Activated B cell treated with CpG ODN at 0.5 μM for 24 hours (primary cell): ENCODE measurements at regions not wholly inside any gene's neighbourhood (a gene's known extent, or its start where the extent isn't known, plus 50 kb on each side); places are given as distances from the start of the nearest gene placed in this dataset.

Source experiments
- ATAC-seq: fragments of 200-7000 bp; cut with Tn5 transposase; one replicate; pipeline ENCODE4 v1.10.0; 2021; ENCODE audit warnings: low read depth, mild to moderate bottlenecking, moderate library complexity
- CTCF ChIA-PET: fragments of 350-600 bp; sonication (Branson Sonifier 250); formaldehyde crosslinking; loops from one replicate; lab custom pipeline; 2021; ENCODE audit warnings: antibody characterized with exemption; lab: Charles Lee
- POLR2A ChIA-PET: fragments of 350-600 bp; sonication (Branson Sonifier 250); formaldehyde crosslinking; loops from one replicate; lab custom pipeline; 2021; ENCODE audit warnings: antibody characterized with exemption; lab: Charles Lee
- DNase-seq: peaks from one replicate; pipeline ENCODE4 v3.0.0; 2022
- H3K27ac Mint-ChIP-seq: one replicate; pipeline ENCODE4 v1.8.0; 2020; ENCODE audit warnings: mixed read lengths
- H3K27me3 Mint-ChIP-seq: one replicate; pipeline ENCODE4 v1.8.0; 2021; ENCODE audit warnings: mixed read lengths
- H3K36me3 Mint-ChIP-seq: one replicate; pipeline ENCODE4 v1.8.0; 2021; ENCODE audit warnings: low read depth, mixed read lengths
- H3K4me1 Mint-ChIP-seq: one replicate; pipeline ENCODE4 v1.8.0; 2021; ENCODE audit warnings: mixed read lengths
- H3K4me3 Mint-ChIP-seq: one replicate; pipeline ENCODE4 v1.8.0; 2020; ENCODE audit warnings: mild to moderate bottlenecking, mixed read lengths
- H3K9me3 Mint-ChIP-seq: one replicate; pipeline ENCODE4 v1.8.0; 2020; ENCODE audit warnings: mixed read lengths
- intact Hi-C: fragments of 100-400 bp; cut with micrococcal nuclease; formaldehyde crosslinking; loops from one replicate; pipeline ENCODE4 v1.15.1; 2024
- TF ChIP-seq, protein P1 (sequence below): fragments of 200-600 bp; IDR thresholded peaks from one replicate; pipeline ENCODE4 v1.8.0; 2022; ENCODE audit warnings: antibody characterized with exemption, mild to moderate bottlenecking

DNA sequence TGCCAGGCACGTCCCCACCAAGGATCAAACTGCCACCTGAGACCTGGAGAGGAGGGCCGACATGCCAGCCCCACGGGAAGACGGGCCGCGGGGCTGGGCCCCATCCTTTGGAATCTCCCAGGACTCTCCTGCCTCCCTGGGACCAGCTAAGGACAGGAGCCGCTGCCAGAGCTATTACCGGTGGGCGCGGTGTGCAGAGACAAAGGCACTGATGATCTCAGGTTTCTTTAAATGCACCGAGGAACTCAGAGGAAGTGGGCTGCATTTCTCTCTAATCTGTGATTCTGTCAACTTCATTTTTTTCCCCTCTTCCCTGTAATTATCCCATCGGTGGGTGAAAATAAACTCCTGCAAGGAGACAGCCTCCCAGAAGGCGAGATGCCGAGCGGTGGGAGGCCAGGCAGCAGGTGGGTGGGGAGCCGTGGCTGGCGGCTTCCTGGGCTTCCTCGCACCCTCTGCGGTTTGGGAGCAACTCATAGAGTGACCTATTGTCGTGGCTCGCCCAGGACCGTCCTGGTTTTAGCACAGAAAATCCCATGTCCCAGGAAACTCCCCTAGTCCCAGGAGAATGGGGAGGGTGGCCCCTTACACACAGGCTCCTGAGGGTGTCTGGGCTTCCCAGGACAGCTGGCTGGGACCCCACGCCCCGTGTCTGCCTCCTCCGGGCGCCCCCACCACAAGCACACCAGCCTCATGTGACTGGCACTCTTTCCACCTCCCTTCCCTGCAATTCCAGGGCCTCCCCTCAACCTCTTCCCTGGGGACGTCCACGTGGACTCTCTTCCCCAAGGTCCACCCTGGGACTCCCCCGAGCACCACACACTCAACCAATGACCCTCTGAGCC is 62.3 kb upstream of the ADRA2C start:
- DNase-seq (no peak), ATAC-seq (no peak)
- intact Hi-C loops, result no loop called here
- CTCF ChIA-PET, result no interaction called here
- POLR2A ChIA-PET, result no interaction called here
- Mint-ChIP-seq H3K27ac (no peak overlapping the region), H3K27me3 (peaks cover 11% of the 10 kb centered on the region), H3K4me1 (no peaks in the 10 kb centered on the region), H3K36me3 (no peaks in the 10 kb centered on the region), H3K9me3 (no peaks in the 10 kb centered on the region), H3K4me3 (no peak overlapping the region)
- TF ChIP-seq, protein P1, sequence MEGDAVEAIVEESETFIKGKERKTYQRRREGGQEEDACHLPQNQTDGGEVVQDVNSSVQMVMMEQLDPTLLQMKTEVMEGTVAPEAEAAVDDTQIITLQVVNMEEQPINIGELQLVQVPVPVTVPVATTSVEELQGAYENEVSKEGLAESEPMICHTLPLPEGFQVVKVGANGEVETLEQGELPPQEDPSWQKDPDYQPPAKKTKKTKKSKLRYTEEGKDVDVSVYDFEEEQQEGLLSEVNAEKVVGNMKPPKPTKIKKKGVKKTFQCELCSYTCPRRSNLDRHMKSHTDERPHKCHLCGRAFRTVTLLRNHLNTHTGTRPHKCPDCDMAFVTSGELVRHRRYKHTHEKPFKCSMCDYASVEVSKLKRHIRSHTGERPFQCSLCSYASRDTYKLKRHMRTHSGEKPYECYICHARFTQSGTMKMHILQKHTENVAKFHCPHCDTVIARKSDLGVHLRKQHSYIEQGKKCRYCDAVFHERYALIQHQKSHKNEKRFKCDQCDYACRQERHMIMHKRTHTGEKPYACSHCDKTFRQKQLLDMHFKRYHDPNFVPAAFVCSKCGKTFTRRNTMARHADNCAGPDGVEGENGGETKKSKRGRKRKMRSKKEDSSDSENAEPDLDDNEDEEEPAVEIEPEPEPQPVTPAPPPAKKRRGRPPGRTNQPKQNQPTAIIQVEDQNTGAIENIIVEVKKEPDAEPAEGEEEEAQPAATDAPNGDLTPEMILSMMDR, result no peak

DNA sequence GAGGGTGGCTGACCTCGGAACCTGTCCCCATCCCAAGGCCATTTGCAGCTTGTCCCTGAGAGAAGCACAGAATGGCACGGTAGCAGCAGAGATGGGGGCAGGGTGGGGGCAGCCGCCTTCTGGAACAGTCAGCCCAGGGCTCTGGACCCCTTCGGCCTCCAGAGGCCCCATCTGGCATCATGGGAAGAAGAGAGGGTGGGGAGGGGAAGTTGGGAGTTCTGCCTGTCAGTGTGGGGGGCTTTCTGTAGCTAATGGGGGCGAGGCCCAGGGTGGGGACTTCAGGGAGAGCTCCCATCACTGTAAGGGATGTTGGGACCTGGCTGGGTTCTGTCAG is 62.9 kb upstream of the ADRA2C start:
- Mint-ChIP-seq H3K4me1 (no peaks in the 10 kb centered on the region), H3K9me3 (no peaks in the 10 kb centered on the region), H3K27ac (no peak overlapping the region), H3K27me3 (peaks cover 11% of the 10 kb centered on the region), H3K4me3 (no peak overlapping the region), H3K36me3 (no peaks in the 10 kb centered on the region)
- POLR2A ChIA-PET, result no interaction called here
- DNase-seq, result no peak
- TF ChIP-seq, protein P1, result no peak
- no peak for ATAC-seq
- CTCF ChIA-PET, result no interaction called here
- intact Hi-C loops, result no loop called here

DNA sequence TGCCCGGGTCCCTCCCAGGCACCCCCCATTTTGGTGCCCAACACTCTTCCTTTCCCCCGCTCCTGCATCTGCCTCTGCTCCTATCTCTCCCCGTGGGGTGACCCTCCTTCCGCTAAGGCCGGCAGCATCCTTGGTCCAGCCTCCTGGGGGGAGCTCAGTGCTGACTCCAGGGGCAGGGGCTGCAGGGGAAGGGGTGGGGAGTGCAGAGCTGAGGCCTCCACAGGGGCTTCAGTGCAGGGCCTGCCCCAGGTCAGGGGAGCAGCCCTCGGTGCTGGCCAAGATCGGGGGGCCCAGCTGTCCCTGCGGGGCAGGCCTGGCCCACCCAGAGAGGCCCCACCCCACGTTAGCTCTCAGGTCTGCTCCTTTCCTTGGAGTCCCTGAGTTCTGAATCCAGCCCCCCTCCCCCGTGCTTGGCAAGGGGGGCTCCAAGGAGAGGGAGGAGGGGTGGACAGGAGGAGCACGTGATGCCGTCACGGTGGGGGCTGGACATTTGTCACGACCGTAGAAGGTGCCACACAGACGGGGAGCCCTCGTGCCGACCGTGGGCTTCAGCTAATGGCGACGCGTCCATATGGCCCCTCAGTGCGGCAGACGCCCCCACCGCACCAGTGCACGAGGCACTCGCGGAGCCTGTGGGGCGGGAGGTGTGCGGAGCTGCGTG is 63.5 kb upstream of the ADRA2C start:
- TF ChIP-seq, protein P1, result no peak
- intact Hi-C loops, result no loop called here
- no peak for ATAC-seq
- peaks cover 10% of the 10 kb centered on the region for H3K27me3 Mint-ChIP-seq
- no peak overlapping the region for H3K27ac Mint-ChIP-seq
- ChIA-PET CTCF (no interaction called here), POLR2A (no interaction called here)
- H3K4me1 Mint-ChIP-seq, result no peaks in the 10 kb centered on the region
- no peak overlapping the region for H3K4me3 Mint-ChIP-seq
- no peak for DNase-seq
- H3K36me3 Mint-ChIP-seq, result no peaks in the 10 kb centered on the region
- H3K9me3 Mint-ChIP-seq, result no peaks in the 10 kb centered on the region

DNA sequence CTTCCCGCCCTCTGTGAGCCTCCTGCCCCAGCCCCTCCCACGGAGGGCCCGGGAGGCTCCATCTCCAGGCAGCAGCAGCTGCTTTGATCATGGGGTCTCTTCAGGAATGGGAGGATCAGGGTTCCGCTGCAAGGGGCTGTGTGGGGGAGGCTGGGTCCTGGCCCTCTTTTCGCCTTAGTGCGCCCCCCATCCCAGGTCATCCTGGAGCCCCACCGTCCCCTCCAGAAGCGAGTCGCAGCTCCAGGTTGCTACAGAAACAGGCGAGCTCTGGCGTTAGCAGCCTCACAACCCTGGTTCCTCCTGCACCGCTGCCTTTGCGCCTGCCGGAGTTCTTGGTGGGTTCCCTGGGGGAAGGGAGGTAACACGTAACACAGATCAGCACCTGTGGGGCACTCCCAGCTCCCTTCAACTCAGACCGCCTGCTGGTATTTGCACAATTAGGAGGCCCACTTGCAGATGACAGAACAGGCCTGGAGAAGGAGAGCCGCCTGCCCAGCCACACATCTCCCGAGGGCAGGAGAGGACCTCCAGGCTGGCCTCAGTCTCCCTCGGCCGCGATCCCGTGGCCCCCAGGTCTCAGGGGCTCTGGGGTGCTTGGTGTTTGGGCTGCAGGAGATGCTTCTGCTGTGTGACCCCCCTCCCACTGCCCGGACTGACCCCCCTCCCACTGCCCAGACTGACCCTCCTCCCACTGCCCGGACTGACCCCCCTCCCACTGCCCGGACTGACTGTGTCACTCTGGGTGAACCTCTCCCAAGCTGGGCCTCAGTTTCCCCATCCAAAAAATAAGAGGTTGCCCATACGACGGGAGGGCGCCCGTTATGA is 64.2 kb upstream of the ADRA2C start:
- TF ChIP-seq, protein P1, result no peak
- ChIA-PET POLR2A (no interaction called here), CTCF (no interaction called here)
- intact Hi-C loops, result no loop called here
- Mint-ChIP-seq H3K4me1 (no peaks in the 10 kb centered on the region), H3K27ac (no peak overlapping the region), H3K4me3 (no peak overlapping the region), H3K9me3 (peaks cover 7% of the 10 kb centered on the region), H3K27me3 (peaks cover 11% of the 10 kb centered on the region), H3K36me3 (peaks cover 2% of the 10 kb centered on the region)
- no peak for ATAC-seq
- no peak for DNase-seq

DNA sequence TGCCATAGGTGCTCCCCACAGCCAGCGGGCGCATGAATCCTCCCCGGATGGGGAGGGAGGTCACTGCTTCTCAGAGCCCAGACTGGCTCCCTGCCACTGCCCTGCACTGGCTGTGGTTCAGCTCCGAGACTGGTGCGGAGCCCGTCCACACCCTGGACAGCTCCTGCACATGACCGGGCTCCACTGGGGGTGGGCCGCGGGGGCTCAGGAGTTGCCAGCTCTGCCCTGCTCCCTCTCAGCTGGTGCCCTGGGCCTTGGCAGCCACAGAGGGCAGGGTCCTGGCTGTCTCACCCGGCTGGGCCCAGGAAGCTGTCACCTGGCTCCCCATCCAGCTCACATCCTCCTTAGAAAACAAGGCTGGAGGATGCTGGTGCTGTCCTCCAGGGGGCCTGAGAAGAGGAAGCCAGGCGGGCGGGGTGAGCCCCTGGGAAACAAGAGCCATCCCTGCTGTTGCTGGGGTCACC is 64.9 kb upstream of the ADRA2C start:
- TF ChIP-seq, protein P1, result no peak
- no peak for DNase-seq

More for the DNA sequence above, 64.9 kb upstream of the ADRA2C start:
- intact Hi-C loops, result no loop called here
- Mint-ChIP-seq H3K36me3 (peaks cover 3% of the 10 kb centered on the region), H3K27ac (no peak overlapping the region), H3K27me3 (peaks cover 15% of the 10 kb centered on the region), H3K4me3 (no peak overlapping the region), H3K4me1 (no peaks in the 10 kb centered on the region), H3K9me3 (peaks cover 10% of the 10 kb centered on the region)
- ChIA-PET CTCF (no interaction called here), POLR2A (no interaction called here)
- no peak for ATAC-seq
